GM21786 (cell line): ENCODE measurements at regions not wholly inside any gene's neighbourhood (a gene's known extent, or its start where the extent isn't known, plus 50 kb on each side); places are given as distances from the start of the nearest gene placed in this dataset.
A peak's percentile ranks its signal among the peaks of the same experiment; 100 is the strongest.

ENCODE experiments used
- ATAC-seq: cut with Tn5 transposase; IDR thresholded peaks from one replicate; pipeline ENCODE4 v1.9.1; 2021; ENCODE audit not compliant: unreplicated experiment

DNA sequence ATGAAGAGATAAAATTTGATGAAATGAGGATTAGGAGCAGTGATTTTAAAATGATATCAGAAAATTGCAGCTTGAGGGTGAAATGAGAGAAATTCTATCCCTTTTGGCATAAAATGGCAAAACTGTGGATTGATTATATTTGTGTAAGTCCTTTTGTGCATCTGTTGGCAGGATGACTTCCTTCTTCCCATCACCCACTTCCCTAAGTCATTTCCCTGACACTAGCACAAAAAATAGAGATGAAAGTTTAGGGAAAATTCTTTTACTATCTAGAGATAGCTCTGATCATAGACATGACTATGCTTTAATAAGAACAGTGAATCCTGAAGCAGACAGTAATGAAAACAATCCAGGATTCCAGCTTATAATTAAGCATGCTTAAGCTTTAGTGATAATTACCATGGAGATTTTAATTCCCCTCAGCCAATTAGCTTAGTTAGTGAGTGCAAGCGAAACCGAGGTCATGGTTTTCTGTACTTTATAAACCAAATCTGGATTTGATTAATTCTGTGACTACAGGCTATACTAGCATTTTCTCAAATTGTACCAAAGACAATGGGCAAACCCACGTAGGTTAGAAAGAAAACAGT, 163.6 kb upstream of the TARS1 start:
- no peak for ATAC-seq

DNA sequence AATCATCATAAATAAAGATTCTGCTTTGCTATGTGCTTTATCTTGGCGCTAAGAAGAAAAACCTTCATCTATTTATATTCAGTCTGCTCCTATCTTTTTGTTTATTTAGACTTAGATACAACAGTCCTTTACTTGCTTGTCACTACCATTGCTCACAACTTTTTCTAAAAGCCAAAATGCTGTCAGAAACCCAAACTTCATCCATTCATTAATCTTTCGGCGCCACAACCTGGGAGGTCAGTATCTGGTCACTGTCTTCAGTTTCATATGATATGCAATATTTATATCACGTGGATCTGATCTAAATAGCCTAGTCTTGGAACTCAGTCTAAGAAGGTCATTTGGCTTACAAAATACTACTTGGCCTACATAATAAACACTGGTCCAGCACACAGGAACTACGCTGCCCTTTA, 159.3 kb upstream of the TARS1 start:
- no peak for ATAC-seq

DNA sequence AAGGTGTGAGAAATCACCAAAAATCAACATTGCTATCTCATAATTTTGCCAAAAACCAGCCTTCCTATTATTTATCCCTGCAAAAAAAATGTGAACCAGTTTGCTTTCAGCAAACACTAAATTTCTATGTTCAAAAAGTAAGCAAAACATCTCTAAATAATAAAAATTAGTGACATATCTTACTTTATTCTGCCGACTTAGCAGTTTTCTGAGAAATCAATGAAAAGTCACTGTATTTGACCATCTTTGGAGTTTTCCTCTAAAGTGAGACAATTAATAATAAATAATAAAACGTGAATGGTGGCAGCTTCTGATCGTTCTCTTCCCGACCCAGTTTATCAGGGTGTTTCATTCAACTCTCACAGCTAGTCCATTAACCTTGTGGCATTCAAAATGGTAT, 158.6 kb upstream of the TARS1 start:
- no peak for ATAC-seq

DNA sequence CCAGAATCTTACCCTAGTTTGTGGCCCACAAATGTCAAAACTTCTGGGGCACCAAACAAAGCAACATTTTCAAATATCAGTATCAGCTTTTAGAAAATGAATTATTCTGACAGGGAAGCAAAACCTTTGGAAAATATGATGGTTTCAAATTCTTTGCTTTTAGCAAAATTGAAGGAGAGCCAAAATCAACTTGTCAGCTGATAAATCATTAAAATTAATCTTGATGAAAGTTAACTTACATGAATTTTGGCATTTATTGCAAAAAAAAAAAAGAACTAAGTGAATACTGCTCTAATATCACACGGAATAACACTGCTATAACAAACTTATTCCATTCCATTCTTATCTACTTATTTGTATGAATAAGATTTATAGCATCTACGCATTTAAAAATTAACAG, 158.1 kb upstream of the TARS1 start:
- no peak for ATAC-seq

DNA sequence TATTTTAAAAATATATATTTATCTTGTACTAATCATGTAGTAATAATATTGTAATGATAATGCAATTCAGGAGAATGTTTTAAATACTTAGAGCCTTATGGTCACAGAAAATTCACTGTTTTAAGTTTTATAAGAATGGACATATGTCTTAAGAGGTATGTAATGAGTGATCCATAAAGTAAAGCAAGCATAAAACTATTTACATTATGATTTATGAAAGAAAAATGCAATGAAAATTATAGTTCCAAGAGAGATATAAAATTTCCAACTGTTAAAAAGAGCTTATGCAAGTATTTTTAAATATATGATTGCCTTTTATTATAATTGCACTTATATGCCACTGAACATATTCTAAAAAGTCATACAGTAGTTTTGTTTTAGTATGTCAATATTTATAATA, 157.5 kb upstream of the TARS1 start:
- no peak for ATAC-seq

DNA sequence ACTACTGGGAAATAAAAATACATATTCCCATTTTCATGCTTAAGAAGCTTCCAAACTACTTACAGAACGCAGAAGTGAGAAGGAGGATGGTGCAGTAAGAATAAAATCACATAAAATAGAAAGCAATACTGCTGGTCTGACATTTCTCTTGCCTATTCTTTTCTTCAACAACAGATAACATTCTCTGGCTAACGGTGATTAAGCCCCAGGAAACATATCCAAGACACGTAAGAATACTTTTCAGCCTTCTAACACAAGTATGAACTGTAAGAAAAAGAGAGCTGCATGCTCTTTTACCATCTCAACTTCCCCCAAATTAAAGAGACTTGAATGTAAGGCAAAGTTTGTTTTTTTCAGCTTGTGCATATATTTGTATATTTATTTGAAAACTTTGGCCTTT, 156.1 kb upstream of the TARS1 start:
- no peak for ATAC-seq

DNA sequence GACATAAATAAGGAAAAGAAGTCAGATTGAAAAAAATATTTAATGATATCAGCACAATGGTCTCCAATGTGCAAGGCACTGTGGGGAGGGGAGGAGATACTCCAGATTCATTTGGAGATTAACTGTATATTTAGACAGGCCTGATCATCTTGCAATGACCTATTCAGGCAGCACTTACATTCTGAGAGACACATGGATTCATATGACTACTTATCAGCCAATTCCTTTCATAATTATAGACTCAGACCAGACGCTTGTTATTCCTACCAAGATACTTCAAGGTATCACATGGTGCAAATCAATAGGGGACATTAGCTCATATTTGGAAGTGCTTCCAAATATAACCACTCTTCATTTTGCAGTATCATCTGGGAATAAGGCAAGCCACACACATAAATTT, 153.5 kb upstream of the TARS1 start:
- ATAC-seq = no peak

DNA sequence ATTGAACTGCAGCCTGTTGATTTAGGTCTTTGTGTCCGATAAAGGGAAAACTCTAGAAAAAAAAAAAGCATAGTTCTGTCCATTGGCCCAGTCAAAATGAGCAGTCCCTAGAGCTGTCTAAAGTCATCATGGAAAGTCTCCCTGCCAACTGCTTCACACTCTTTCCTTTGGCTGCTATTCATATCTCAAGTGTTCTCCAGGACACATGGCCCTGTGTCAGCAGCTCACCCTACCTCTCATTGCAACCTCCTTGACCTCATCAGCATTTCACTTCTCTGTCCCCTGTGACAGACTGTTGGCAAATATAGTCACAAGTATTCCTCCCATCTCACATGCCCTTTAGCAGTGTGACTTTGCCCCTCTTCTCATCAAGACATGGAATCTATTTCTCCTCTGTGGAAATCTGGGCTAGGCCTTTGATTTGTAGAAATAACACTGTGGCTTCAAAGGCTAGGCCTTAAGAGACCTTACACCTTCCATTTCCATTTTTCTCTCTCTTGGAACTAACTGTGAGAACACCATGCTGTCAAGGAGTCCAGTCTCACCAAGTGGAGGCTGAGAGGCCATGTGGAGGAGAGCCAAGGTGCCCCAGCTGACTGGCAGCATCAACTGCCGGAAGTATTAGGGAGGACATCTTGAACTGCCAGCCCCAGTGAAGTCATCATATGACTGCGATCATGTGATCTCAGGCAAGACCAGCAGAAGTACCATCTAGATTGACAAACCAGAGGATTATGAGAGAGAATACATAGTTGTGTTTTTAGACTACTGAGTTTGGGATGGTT, 149.4 kb upstream of the TARS1 start:
- no peak for ATAC-seq

DNA sequence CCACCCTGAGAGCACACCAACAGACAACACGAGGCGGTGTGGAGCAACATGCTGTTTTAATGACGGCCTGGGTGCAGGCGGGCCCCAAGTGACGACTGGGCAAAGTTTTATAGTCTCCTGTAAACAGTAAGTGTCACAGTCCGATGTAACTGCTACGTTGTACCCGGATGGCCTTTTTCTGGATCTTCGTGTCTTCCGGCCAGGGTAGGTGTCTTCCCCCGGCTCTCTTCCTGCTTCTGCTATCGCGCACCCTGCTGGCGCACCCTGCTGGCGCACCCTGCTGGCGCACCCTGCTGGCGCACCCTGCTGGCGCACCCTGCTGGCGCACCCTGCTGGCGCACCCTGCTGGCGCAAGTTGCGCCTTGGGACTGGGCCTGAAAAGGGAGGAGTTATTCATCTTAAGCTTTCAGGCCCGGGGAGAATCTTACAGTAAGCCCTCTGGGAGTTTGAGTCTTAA, 143.0 kb upstream of the TARS1 start:
- ATAC-seq = no peak

DNA sequence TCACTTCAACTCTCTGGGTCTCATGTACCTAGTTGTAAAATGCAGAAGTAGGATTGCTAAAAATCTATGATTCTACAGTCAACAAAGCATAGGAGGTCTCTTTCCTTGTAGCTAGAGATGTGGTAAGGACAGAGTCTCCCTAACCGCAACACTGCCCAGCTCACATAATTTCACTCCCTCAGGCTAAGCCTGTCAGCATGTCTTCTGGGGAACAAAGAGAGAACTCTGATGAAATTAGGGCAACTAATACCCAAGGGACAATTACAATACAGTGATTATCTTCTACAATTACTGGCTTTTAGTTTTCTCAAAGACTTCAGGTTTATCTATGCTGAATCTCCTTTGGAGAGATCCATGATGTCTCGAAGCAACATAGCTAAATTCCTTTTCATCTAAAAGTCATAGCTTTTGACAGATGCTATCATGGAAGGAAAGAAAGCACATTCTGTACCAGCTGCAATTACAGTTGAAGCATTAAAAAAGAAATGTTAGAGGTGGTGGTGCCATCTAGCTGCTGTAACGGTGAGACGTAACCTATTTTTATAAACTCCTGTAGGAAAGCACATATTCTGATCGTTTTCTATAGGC, 141.1 kb upstream of the TARS1 start:
- peak; percentile 27 for ATAC-seq

DNA sequence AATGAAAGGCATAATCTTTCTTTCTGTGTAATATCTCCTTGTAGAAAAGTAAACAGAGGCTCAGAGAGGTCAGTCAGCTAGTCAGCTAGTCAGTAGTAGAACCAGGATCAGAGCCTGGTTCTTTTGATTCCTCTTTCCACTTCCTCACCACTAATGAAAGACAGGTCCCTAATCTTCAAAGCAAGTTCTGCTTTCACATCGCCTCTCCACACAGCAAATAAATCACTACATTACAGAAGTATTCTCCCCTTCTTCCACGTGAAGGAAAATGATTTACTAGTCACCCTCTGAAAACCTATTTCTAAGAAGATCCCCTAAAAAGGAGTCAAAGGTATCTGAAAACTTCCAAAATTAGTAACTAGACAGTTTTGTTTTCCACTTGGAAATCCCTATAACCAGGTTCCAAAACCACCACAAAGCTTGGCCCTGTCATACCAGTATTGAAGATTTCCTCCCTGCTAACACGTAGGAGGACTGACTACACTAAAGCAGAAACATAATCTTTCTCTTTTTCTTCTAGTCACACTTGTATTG, 140.5 kb upstream of the TARS1 start:
- ATAC-seq = peak; percentile 69

DNA sequence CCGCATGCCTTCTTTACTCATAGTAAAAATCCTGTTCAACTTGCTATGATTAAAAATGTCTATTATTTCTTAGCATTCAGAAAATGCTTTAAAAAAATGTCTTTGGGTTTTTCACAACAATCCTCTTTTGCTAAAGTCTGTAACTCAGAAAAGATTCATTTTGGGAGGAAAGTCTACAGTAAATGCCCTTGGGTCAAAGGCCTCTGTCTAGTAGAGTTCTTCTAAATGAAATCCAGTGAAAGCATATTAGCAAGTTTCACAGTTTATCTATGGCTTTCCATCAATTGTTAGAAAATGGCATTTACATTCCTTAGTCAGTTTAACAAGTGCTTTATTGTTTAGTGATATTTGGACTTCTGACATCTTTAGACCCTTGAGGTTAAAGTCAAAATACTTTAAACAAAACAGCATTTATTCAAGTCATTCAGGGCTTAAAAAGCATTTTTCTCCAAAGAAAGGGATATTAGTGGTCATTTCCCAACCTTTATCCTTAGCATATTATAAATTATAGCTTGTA, 137.1 kb upstream of the TARS1 start:
- ATAC-seq = no peak

DNA sequence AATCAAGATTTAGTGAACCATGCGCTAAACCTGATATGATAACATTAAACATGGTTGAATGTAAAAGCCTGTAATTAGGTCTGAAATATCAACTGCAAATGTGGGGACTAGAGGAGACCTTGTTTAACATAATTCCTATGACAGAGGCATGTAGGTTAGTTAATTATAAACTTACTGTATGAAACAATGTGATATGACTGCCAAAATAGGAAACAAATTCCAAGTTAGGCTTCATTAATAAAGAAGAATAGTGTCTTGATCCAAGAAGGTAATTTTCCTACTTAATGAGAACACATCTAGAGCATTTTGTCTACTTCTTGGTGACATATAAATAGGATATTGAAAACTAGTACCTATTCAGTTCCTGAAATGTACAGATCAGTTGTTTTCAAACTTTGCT, 136.2 kb upstream of the TARS1 start:
- ATAC-seq = no peak

DNA sequence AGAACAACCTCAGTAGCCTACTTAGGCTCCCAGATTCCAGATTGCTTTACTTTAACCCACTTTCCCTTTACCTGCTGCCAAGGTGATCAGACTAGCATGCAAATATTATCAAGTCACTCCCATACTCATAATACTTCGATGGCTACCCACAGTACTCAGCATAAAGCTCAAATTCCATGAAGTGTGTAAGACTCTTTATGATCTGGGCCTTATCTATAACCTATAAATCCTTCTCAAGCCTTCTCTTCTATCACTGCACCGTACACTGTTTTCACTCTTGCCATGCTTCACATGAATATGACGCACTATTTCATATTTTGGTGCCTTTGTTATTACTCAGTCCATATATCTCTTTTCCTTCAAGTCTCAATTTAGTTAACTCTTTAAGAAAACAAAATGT, 135.2 kb upstream of the TARS1 start:
- no peak for ATAC-seq

DNA sequence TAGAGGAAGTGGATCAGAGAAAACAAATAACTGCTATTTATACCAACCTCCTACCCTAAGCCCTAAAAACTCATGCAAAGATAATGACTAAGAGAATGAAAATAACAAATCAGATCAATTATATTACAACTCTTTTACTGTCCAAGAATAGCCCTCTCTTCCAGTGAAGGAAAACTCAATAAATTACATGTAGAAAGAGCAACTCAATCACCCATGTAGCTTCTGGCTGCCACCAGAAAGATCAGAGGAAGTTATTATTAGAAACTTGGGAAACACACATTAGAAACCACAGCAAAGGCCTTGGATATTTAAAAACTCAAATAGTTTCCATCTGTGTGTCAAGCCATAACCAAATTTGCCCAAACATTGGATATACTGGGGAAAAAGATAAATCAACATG, 134.0 kb upstream of the TARS1 start:
- no peak for ATAC-seq

DNA sequence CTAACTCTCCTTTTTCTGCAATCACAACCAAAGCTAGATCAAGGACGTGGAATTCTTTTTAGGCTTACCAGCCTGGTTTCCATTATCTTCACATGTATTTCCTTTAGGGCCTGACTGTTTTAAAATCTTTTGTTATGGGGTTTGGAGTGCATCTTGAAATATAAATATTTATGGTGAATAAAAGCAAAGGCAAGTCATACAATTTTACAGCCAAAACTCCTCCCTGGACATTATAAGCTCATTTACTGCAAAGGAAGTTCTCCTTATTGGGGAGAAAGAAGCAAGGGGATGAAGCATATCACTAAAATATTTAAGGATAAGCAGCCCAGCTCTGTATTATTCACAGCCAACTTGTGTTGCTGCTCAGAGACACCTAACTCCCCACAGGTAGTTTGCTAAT, 132.2 kb upstream of the TARS1 start:
- ATAC-seq = no peak

DNA sequence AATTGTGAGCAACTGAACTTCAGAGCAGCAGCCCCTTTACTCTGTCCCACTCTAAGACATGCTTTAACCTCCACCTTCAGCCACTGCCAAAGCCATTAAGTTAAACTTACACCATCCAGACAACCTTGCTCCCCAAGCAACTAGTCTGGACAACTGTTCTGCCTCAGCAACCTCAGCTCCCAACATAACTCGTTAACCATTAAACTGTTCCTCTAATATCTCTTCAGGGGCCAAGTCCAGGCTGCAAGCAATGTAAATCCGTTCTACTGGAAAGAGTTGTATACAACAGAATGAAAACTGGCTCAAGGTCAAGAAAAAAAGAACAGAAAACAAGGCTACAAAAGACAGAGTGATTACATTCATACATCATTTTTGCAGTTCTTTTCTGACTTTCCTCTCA, 131.7 kb upstream of the TARS1 start:
- ATAC-seq = no peak

DNA sequence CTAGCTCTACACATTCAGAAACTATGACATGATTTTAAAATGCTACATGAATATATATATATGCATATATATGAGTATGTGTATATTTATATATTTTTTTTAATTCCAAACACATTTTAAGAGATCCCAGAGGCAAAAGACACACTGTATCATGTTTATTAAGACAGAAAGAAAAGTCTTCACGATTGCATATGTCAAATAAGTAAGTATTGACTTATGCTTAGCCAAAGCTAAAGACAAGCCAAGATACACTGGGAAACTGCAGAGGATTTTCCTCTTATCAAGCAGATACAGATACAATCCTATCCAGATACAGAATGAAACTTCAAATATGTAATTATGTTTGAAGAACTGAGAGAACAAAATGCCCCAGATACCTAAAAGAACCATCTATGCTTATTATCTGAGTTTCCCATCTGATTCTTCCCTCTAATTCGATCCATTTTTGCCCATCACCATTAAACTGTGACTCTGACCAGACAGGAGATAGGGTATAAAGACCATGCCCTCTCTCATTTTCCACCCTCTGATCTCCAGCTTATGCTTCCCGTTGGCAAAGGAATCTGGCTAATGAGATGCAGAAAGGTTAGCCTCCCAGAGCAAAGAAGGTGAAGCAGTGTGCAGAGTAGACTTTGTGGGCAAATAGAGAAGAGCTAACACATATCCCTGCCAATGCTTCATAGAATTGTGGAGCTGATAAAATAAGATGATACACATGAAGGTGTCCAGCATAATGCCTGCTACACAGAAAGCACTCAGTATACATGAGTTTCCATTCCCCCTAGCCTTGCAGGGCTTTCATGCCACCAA, 131.0 kb upstream of the TARS1 start:
- ATAC-seq = no peak

DNA sequence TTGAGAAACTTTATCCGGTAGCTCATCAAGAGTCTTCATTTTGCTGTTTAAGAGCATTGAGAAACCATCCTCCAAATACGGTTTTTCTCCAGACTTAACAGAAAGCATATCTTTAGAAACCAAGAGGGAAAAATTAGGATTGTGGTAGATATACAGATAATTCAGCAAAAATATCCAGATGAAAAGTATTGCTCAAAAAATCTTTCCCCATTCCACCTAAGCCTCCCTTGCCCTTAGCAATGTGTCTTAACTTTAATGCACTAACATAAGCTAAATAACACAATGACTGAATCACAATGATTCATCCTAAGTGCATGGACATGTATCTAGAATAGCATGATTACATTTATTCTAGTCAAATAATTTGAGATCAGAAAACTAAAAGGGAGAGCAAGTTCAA, 130.3 kb upstream of the TARS1 start:
- no peak for ATAC-seq

DNA sequence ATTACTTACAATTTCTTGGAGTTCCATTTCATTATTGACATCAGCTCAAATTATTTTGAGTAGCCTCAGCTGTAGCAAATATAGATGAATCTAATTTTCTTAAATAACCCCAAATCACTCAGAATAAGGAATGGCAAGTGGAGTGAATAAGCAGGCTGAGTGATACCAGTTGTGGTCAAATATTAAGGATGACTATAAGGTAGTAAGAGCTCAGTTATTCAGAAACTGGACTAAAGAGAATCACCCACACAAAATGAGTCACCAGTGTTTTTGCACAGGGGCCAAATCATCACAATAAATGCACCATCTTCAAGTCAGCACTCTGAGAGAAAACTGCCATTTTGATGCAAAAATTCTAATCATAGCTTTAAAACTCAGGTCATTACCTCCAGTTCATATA, 128.9 kb upstream of the TARS1 start:
- ATAC-seq = no peak
